ENCODE measurements at regions not wholly inside any gene's neighbourhood (a gene's known extent, or its start where the extent isn't known, plus 50 kb on each side); places are given as distances from the start of the nearest gene placed in this dataset.
"Not testable (repeated sequence)": the region's sequence is repeated elsewhere in the genome, so short reads cannot be mapped to it uniquely, and the experiment has no call there.

DNA sequence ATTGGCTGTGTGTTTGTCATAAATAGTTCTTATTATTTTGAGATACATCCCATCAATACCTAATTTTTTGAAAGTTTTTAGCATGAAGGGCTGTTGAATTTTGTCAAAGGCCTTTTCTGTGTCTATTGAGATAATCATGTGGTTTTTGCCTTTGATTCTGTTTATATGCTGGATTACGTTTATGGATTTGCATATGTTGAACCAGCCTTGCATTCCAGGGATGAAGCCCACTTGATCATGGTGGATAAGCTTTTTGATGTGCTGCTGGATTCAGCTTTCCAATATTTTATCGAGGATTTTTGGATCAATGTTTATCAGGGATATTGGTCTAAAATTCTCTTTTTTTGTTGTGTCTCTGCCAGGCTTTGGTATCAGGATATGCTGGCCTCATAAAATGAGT, 82.4 kb upstream of the B3GAT1 start:
- not testable (repeated sequence) for H3K4me3 ChIP-seq (ENCODE audit: insufficient read depth, low read depth, low read length); H3K4me1 ChIP-seq (ENCODE audit: insufficient read depth, low read length); H3K27ac Mint-ChIP-seq (ENCODE audit: unreplicated experiment); H3K36me3 Mint-ChIP-seq (ENCODE audit: low read depth, unreplicated experiment); H3K79me2 ChIP-seq (ENCODE audit: insufficient read depth, low read length); FAIRE-seq; H4K20me1 ChIP-seq (ENCODE audit: insufficient read depth, low read length); H3K9ac ChIP-seq (ENCODE audit: low read length); H3K27ac ChIP-seq (ENCODE audit: low read depth, low read length); H3K4me1 Mint-ChIP-seq (ENCODE audit: low read depth, unreplicated experiment); H3K4me2 ChIP-seq (ENCODE audit: low read length); H2AFZ ChIP-seq (ENCODE audit: low read depth, low read length); DNase-seq (ENCODE audit: low read depth); H3K36me3 ChIP-seq (ENCODE audit: insufficient read depth, low read length); H3K4me3 Mint-ChIP-seq (ENCODE audit: unreplicated experiment); H3K27me3 ChIP-seq (ENCODE audit: insufficient read depth, low read length); H3K9me3 ChIP-seq (ENCODE audit: insufficient read depth, low read depth, low read length)
- peaks cover 38% of the 10 kb centered on the region for H3K27me3 Mint-ChIP-seq (ENCODE audit: low read depth, unreplicated experiment)
- H3K9me3 Mint-ChIP-seq (ENCODE audit: unreplicated experiment): peaks cover 11% of the 10 kb centered on the region

DNA sequence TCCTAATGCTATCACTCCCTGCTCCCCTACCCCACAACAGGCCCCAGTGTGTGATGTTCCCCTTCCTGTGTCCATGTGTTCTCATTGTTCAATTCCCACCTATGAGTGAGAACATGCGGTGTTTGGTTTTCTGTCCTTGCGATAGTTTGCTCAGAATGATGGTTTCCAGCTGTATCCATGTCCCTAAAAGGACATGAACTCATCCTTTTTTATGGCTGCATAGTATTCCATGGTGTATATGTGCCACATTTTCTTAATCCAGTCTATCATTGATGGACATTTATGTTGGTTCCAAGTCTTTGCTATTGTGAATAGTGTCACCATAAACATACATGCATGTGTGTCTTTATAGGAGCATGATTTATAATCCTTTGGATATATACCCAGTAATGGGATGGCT, 80.4 kb upstream of the B3GAT1 start:
- Mint-ChIP-seq H3K9me3 (ENCODE audit: unreplicated experiment) (peaks cover 15% of the 10 kb centered on the region), H3K27me3 (ENCODE audit: low read depth, unreplicated experiment) (peaks cover 44% of the 10 kb centered on the region)
- H3K4me2 ChIP-seq (ENCODE audit: low read length); FAIRE-seq; H3K9me3 ChIP-seq (ENCODE audit: insufficient read depth, low read depth, low read length); H3K27me3 ChIP-seq (ENCODE audit: insufficient read depth, low read length); H3K36me3 Mint-ChIP-seq (ENCODE audit: low read depth, unreplicated experiment); H3K4me3 Mint-ChIP-seq (ENCODE audit: unreplicated experiment); H3K4me1 ChIP-seq (ENCODE audit: insufficient read depth, low read length); H3K27ac Mint-ChIP-seq (ENCODE audit: unreplicated experiment); H4K20me1 ChIP-seq (ENCODE audit: insufficient read depth, low read length); H3K36me3 ChIP-seq (ENCODE audit: insufficient read depth, low read length); H3K27ac ChIP-seq (ENCODE audit: low read depth, low read length); H3K79me2 ChIP-seq (ENCODE audit: insufficient read depth, low read length); H3K4me3 ChIP-seq (ENCODE audit: insufficient read depth, low read depth, low read length); H2AFZ ChIP-seq (ENCODE audit: low read depth, low read length); DNase-seq (ENCODE audit: low read depth); H3K4me1 Mint-ChIP-seq (ENCODE audit: low read depth, unreplicated experiment); H3K9ac ChIP-seq (ENCODE audit: low read length): not testable (repeated sequence)

DNA sequence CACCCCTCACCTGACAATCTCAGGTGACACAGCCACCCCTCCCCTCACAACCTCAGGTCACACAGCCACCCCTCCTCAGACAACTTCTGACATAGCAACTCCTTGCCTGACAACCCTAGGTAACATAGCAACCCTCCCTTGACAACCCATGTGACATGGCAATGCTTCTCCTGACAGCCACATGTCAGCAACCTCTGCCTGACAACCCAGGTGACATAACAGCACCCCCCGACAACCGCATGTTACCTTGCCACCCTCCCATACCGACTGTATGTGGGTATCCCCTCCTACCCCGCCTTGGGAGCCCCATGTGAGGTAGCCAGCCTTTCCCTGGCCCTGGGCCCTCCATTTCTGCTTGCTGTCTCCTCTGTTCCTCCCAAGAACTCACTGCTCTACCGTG, 77.7 kb upstream of the B3GAT1 start:
- Histone ChIP-seq H4K20me1 (ENCODE audit: insufficient read depth, low read length) (no peaks in the 10 kb centered on the region), H3K27me3 (ENCODE audit: insufficient read depth, low read length) (no peaks in the 10 kb centered on the region), H2AFZ (ENCODE audit: low read depth, low read length) (no peak overlapping the region), H3K27ac (ENCODE audit: low read depth, low read length) (no peak overlapping the region), H3K4me1 (ENCODE audit: insufficient read depth, low read length) (no peaks in the 10 kb centered on the region), H3K4me2 (ENCODE audit: low read length) (no peak overlapping the region), H3K79me2 (ENCODE audit: insufficient read depth, low read length) (no peaks in the 10 kb centered on the region), H3K4me3 (ENCODE audit: insufficient read depth, low read depth, low read length) (no peak overlapping the region), H3K36me3 (ENCODE audit: insufficient read depth, low read length) (no peaks in the 10 kb centered on the region), H3K9me3 (ENCODE audit: insufficient read depth, low read depth, low read length) (no peaks in the 10 kb centered on the region), H3K9ac (ENCODE audit: low read length) (no peak overlapping the region)
- Mint-ChIP-seq H3K36me3 (ENCODE audit: low read depth, unreplicated experiment) (no peaks in the 10 kb centered on the region), H3K4me3 (ENCODE audit: unreplicated experiment) (no peak overlapping the region), H3K4me1 (ENCODE audit: low read depth, unreplicated experiment) (no peaks in the 10 kb centered on the region), H3K27ac (ENCODE audit: unreplicated experiment) (no peak overlapping the region), H3K9me3 (ENCODE audit: unreplicated experiment) (peaks cover 11% of the 10 kb centered on the region), H3K27me3 (ENCODE audit: low read depth, unreplicated experiment) (peaks cover 46% of the 10 kb centered on the region)
- TF ChIP-seq EZH2 (IDR thresholded peaks at IDR 0.05; ENCODE audit: insufficient read depth, low read length): no peak
- TF ChIP-seq, protein P1, sequence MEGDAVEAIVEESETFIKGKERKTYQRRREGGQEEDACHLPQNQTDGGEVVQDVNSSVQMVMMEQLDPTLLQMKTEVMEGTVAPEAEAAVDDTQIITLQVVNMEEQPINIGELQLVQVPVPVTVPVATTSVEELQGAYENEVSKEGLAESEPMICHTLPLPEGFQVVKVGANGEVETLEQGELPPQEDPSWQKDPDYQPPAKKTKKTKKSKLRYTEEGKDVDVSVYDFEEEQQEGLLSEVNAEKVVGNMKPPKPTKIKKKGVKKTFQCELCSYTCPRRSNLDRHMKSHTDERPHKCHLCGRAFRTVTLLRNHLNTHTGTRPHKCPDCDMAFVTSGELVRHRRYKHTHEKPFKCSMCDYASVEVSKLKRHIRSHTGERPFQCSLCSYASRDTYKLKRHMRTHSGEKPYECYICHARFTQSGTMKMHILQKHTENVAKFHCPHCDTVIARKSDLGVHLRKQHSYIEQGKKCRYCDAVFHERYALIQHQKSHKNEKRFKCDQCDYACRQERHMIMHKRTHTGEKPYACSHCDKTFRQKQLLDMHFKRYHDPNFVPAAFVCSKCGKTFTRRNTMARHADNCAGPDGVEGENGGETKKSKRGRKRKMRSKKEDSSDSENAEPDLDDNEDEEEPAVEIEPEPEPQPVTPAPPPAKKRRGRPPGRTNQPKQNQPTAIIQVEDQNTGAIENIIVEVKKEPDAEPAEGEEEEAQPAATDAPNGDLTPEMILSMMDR (IDR thresholded peaks at IDR 0.05; ENCODE audit: insufficient read depth, low read depth, low read length): no peak
- no peak for FAIRE-seq
- no peak for DNase-seq (ENCODE audit: low read depth)

DNA sequence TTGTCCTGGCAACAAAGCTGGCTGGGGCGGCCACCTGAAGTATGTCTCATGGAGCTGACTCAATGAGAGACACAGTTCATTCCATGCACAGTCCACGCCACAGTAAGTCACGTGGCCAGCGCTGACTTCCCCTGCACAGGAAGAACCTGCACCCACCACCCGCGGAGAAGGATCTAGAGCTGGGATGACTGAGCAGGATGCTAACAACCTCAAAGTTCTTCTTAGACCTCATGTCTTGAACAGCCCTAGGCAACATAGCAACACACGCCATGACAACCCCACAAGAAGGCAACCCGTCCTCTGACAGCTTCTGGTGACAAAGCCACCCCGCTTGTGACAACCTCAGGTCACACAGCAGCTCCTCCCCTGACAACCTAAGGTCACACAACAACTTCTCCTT, 76.9 kb upstream of the B3GAT1 start:
- Histone ChIP-seq H3K9ac (ENCODE audit: low read length) (no peak overlapping the region), H3K4me1 (ENCODE audit: insufficient read depth, low read length) (no peaks in the 10 kb centered on the region), H3K79me2 (ENCODE audit: insufficient read depth, low read length) (no peaks in the 10 kb centered on the region), H3K9me3 (ENCODE audit: insufficient read depth, low read depth, low read length) (no peaks in the 10 kb centered on the region), H3K4me3 (ENCODE audit: insufficient read depth, low read depth, low read length) (no peak overlapping the region), H3K4me2 (ENCODE audit: low read length) (no peak overlapping the region), H3K27me3 (ENCODE audit: insufficient read depth, low read length) (no peaks in the 10 kb centered on the region), H2AFZ (ENCODE audit: low read depth, low read length) (no peak overlapping the region), H3K27ac (ENCODE audit: low read depth, low read length) (no peak overlapping the region), H4K20me1 (ENCODE audit: insufficient read depth, low read length) (no peaks in the 10 kb centered on the region), H3K36me3 (ENCODE audit: insufficient read depth, low read length) (no peaks in the 10 kb centered on the region)
- no peak for DNase-seq (ENCODE audit: low read depth)
- no peak overlapping the region for H3K27ac Mint-ChIP-seq (ENCODE audit: unreplicated experiment)
- H3K4me1 Mint-ChIP-seq (ENCODE audit: low read depth, unreplicated experiment): no peaks in the 10 kb centered on the region
- peaks cover 49% of the 10 kb centered on the region for H3K27me3 Mint-ChIP-seq (ENCODE audit: low read depth, unreplicated experiment)
- peaks cover 11% of the 10 kb centered on the region for H3K9me3 Mint-ChIP-seq (ENCODE audit: unreplicated experiment)
- FAIRE-seq: no peak
- no peak for TF ChIP-seq EZH2 (IDR thresholded peaks at IDR 0.05; ENCODE audit: insufficient read depth, low read length)
- TF ChIP-seq, protein P1 (IDR thresholded peaks at IDR 0.05; ENCODE audit: insufficient read depth, low read depth, low read length): no peak
- no peaks in the 10 kb centered on the region for H3K36me3 Mint-ChIP-seq (ENCODE audit: low read depth, unreplicated experiment)
- H3K4me3 Mint-ChIP-seq (ENCODE audit: unreplicated experiment): no peak overlapping the region

Measured in astrocyte (in vitro differentiated cells and primary cell).